Right lobe of liver (tissue), 6 donors: ENCODE measurements at regions not wholly inside any gene's neighbourhood (a gene's known extent, or its start where the extent isn't known, plus 50 kb on each side); places are given as distances from the start of the nearest gene placed in this dataset.

Source experiments
- ATAC-seq, 4 donors: fragments of 200-7000 bp; cut with Tn5 transposase; one replicate each; pipeline ENCODE4 v1.9.1; 2020; ENCODE audit warnings: mild to moderate bottlenecking in 4 of 4, moderate library complexity in 4 of 4
- DNase-seq, 3 donors: peaks; one replicate each; pipeline ENCODE4 v3.0.0-alpha.2; 2020
- H3K27ac ChIP-seq, 3 donors: fragments of 200-600 bp; one replicate each; pipeline ENCODE4 v1.8.0; 2022
- H3K27me3 ChIP-seq, 2 donors: fragments of 200-600 bp; one replicate each; pipeline ENCODE4 v1.8.0; 2022
- H3K36me3 ChIP-seq, 4 donors: fragments of 200-600 bp; sonication (generic) in 1 of 4; one replicate each; pipeline versions ENCODE4 v1.5.1 to v1.8.0; 2017 to 2022; ENCODE audit warnings: control low read depth in 1 of 4
- H3K4me1 ChIP-seq, 4 donors: fragments of 200-600 bp; sonication (generic) in 1 of 4; one replicate each; pipeline versions ENCODE4 v1.5.1 to v1.8.0; 2017 to 2022; ENCODE audit warnings: control low read depth in 1 of 4
- H3K4me3 ChIP-seq, 3 donors: fragments of 200-600 bp; one replicate each; pipeline ENCODE4 v1.8.0; 2022
- H3K9me3 ChIP-seq, 4 donors: fragments of 200-600 bp; sonication (generic) in 1 of 4; one replicate each; pipeline versions ENCODE4 v1.5.1 to v1.8.0; 2017 to 2022; ENCODE audit warnings: control low read depth in 1 of 4
- POLR2A ChIP-seq: fragments of 450-650 bp; IDR thresholded peaks from one replicate; pipeline ENCODE4 v1.6.1; 2017; ENCODE audit warnings: antibody characterized with exemption, mild to moderate bottlenecking
- WGBS: methylation state at CpG from one replicate; pipeline ENCODE4 v1.1.6; 2018; ENCODE audit warnings: low coverage, low lambda C conversion rate; ENCODE audit not compliant: insufficient coverage; ENCODE audit errors: missing lambda C conversion rate; 5-methylcytosine and 5-hydroxymethylcytosine counted together
- intact Hi-C, 2 donors: fragments of 100-400 bp; cut with DNase I; formaldehyde crosslinking; loops; one replicate each; pipeline versions ENCODE4 v1.11.2 to v1.14.1; 2022
- TF ChIP-seq, protein P1 (sequence below), 4 donors: fragments of 200-600 bp in 3 of 4; fragments of 450-650 bp in 1 of 4; IDR thresholded peaks; one replicate each; pipeline versions ENCODE4 v1.5.1 to v1.8.0; 2016 to 2022; ENCODE audit warnings: antibody characterized with exemption in 4 of 4, mild to moderate bottlenecking in 2 of 4
- donor health status: DM: no; HTN: yes; CAD: no.
- donor health status: DM: no; HTN: no; CAD: no.
- donor health status: DM: no; HTN: no; CAD: no.
- donor health status: DM: no; HTN: yes; CAD: no.
- donor health status: DM: no; HTN: yes; CAD: no.

GRCh38 chr3:106058475-106058874, 189.7 kb upstream of the CBLB start:
- H3K4me1 ChIP-seq = no peaks in the 10 kb centered on the region
- intact Hi-C loops = no loop called here
- TF ChIP-seq, protein P1, sequence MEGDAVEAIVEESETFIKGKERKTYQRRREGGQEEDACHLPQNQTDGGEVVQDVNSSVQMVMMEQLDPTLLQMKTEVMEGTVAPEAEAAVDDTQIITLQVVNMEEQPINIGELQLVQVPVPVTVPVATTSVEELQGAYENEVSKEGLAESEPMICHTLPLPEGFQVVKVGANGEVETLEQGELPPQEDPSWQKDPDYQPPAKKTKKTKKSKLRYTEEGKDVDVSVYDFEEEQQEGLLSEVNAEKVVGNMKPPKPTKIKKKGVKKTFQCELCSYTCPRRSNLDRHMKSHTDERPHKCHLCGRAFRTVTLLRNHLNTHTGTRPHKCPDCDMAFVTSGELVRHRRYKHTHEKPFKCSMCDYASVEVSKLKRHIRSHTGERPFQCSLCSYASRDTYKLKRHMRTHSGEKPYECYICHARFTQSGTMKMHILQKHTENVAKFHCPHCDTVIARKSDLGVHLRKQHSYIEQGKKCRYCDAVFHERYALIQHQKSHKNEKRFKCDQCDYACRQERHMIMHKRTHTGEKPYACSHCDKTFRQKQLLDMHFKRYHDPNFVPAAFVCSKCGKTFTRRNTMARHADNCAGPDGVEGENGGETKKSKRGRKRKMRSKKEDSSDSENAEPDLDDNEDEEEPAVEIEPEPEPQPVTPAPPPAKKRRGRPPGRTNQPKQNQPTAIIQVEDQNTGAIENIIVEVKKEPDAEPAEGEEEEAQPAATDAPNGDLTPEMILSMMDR (IDR thresholded peaks at IDR 0.05) = no peak
- no peak for TF ChIP-seq POLR2A
- no peaks in the 10 kb centered on the region for H3K36me3 ChIP-seq
- no peaks in the 10 kb centered on the region for H3K9me3 ChIP-seq
- peak in 1 of 4 donors; percentile 45 for ATAC-seq
- no peak overlapping the region for H3K27ac ChIP-seq
- no peak for DNase-seq
- no peak overlapping the region for H3K4me3 ChIP-seq
- WGBS = 77% methylated on average over 2 of the region's 2 CpGs
- H3K27me3 ChIP-seq = no peaks in the 10 kb centered on the region

GRCh38 chr3:106059953-106060517, 191.2 kb upstream of the CBLB start:
- no peaks in the 10 kb centered on the region for H3K27me3 ChIP-seq
- no peak for TF ChIP-seq POLR2A
- TF ChIP-seq, protein P1 (IDR thresholded peaks at IDR 0.05) = no peak
- H3K9me3 ChIP-seq = no peaks in the 10 kb centered on the region
- H3K36me3 ChIP-seq = no peaks in the 10 kb centered on the region
- DNase-seq (no peak), ATAC-seq (no peak)
- H3K4me1 ChIP-seq = no peaks in the 10 kb centered on the region
- whole genome bisulfite sequencing = 27% methylated on average over 2 of the region's 2 CpGs
- H3K27ac ChIP-seq = no peak overlapping the region
- H3K4me3 ChIP-seq = no peak overlapping the region
- intact Hi-C loops = no loop called here

DNA sequence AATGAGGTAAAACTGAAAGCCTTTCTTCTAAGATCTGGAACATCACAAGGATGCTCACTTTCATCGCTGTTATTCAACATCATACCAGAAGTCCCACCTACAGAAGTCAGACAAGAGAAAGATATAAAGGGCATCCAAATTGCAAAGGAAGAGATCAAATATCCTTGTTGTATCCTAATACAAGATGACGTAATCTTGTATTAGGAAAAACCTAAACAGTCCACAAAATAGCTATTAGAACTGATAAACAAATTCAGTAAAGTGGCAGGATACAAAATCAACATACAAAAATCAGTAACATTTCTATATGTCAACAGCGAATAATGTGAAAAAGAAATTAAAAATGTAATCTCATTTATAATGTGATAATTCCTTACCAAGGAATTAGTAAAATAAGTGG, 195.1 kb upstream of the CBLB start:
- no peaks in the 10 kb centered on the region for H3K9me3 ChIP-seq
- no peaks in the 10 kb centered on the region for H3K4me1 ChIP-seq
- 92% methylated on average over 3 of the region's 3 CpGs for WGBS
- H3K27ac ChIP-seq = no peak overlapping the region
- DNase-seq (no peak), ATAC-seq (no peak)
- no peak overlapping the region for H3K4me3 ChIP-seq
- no peaks in the 10 kb centered on the region for H3K27me3 ChIP-seq
- no peak for TF ChIP-seq POLR2A
- TF ChIP-seq, protein P1 (IDR thresholded peaks at IDR 0.05) = no peak
- H3K36me3 ChIP-seq = no peaks in the 10 kb centered on the region
- intact Hi-C loops = no loop called here

DNA sequence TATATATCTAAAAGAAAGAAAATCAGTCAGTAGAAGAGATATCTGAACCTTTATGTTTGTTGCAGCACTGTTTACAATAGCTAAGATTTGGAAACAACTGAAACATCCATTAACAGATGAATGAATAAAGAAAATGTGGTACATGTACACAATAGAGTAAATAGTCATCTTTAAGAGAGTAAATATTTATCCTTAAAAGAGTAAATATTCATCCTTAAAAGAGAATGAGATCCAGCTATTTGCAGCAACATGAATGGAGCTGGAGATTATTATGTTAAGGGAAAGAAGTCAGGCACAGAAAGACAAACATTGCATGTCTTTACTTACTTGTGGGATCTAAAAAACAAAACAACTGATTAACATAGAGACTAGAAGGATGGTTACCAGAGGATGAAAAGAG, 197.0 kb upstream of the CBLB start:
- Histone ChIP-seq H3K27ac (no peak overlapping the region), H3K4me1 (no peaks in the 10 kb centered on the region), H3K27me3 (no peaks in the 10 kb centered on the region), H3K36me3 (no peaks in the 10 kb centered on the region), H3K4me3 (no peak overlapping the region), H3K9me3 (no peaks in the 10 kb centered on the region)
- TF ChIP-seq, protein P1 (IDR thresholded peaks at IDR 0.05) = no peak
- TF ChIP-seq POLR2A = no peak
- intact Hi-C loops = no loop called here
- DNase-seq = no peak
- ATAC-seq = no peak

GRCh38 chr3:106067711-106068110, 198.9 kb upstream of the CBLB start:
- intact Hi-C loops = no loop called here
- WGBS = 85% methylated on average over 3 of the region's 3 CpGs
- DNase-seq = no peak

More at GRCh38 chr3:106067711-106068110, 198.9 kb upstream of the CBLB start:
- Histone ChIP-seq H3K36me3 (no peaks in the 10 kb centered on the region), H3K27ac (no peak overlapping the region), H3K4me1 (no peaks in the 10 kb centered on the region), H3K4me3 (no peak overlapping the region), H3K27me3 (no peaks in the 10 kb centered on the region), H3K9me3 (no peaks in the 10 kb centered on the region)
- TF ChIP-seq, protein P1 (IDR thresholded peaks at IDR 0.05) = no peak
- TF ChIP-seq POLR2A = no peak
- ATAC-seq = no peak
